Uterus (tissue), 2 donors: ENCODE measurements at regions not wholly inside any gene's neighbourhood (a gene's known extent, or its start where the extent isn't known, plus 50 kb on each side); places are given as distances from the start of the nearest gene placed in this dataset.

Source experiments
- POLR2A ChIP-seq, 2 donors: fragments of 450-650 bp; IDR thresholded peaks; one replicate each; pipeline ENCODE4 v1.6.1; 2016; ENCODE audit warnings: antibody characterized with exemption in 2 of 2, mild to moderate bottlenecking in 1 of 2, moderate library complexity in 1 of 2
- TF ChIP-seq, protein P1 (sequence below), 4 experiments: fragments of 200-600 bp in 2 of 4; fragments of 450-650 bp in 2 of 4; sonication (generic) in 2 of 4; IDR thresholded peaks; one replicate each; pipeline ENCODE4 v1.5.1; 2016 to 2019; ENCODE audit warnings: antibody characterized with exemption in 4 of 4, mild to moderate bottlenecking in 2 of 4, moderate library complexity in 1 of 4

DNA sequence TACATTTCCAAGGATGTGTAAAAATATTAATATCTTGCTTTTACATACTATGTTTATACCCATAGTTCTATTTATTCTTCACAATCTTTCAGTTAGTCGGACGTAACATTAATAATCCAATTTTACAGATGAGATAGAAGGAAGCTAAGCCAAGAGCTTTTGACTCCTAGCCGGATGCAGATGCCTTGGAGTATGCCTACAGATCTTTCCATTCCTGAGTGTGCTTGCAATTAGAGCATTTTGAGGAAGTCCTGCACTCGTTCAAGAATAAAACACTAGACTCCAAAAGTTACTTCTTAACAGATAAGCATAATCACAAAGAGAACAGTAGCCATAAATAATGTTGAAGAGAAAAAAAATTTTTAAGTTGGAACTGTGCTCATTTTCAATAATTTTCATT lies 337.6 kb upstream of the CLEC14A start:
- TF ChIP-seq, protein P1, sequence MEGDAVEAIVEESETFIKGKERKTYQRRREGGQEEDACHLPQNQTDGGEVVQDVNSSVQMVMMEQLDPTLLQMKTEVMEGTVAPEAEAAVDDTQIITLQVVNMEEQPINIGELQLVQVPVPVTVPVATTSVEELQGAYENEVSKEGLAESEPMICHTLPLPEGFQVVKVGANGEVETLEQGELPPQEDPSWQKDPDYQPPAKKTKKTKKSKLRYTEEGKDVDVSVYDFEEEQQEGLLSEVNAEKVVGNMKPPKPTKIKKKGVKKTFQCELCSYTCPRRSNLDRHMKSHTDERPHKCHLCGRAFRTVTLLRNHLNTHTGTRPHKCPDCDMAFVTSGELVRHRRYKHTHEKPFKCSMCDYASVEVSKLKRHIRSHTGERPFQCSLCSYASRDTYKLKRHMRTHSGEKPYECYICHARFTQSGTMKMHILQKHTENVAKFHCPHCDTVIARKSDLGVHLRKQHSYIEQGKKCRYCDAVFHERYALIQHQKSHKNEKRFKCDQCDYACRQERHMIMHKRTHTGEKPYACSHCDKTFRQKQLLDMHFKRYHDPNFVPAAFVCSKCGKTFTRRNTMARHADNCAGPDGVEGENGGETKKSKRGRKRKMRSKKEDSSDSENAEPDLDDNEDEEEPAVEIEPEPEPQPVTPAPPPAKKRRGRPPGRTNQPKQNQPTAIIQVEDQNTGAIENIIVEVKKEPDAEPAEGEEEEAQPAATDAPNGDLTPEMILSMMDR (IDR thresholded peaks at IDR 0.05), result no peak
- TF ChIP-seq POLR2A (IDR thresholded peaks at IDR 0.05), result no peak
